Stimulated activated CD4-positive, alpha-beta T cell treated with anti-CD3 and anti-CD28 coated beads, Interleukin-12 subunit alpha, Interleukin-12 subunit beta, amount 100 ng/mL, for 24 hours (primary cell): ENCODE measurements at regions not wholly inside any gene's neighbourhood (a gene's known extent, or its start where the extent isn't known, plus 50 kb on each side); places are given as distances from the start of the nearest gene placed in this dataset.
"Not testable (repeated sequence)": the region's sequence is repeated elsewhere in the genome, so short reads cannot be mapped to it uniquely, and the experiment has no call there.

Source experiments
- DNase-seq, 2 experiments: peaks; one replicate each; pipeline ENCODE4 v3.0.0-alpha.2; 2020; ENCODE audit warnings: low read depth in 2 of 2

DNA sequence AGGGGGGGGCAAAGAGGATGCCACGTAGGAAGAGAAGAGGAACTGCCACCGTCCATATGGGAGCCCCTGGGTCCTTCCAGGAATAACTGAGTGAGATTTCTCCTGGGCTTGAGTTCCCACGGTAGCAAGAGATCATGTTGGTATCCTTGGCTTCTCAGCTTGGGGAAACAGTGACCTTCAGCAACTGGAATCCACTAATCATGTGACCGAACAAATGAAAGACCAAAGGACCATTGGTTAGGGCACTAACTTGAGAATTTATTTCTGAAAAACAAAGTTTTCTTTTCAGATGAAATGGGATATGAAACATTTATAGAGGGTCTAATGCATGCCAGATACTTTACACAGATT, 259.4 kb upstream of the ID2 start:
- no peak for DNase-seq

GRCh38 chr2:8424997-8425900, 256.6 kb upstream of the ID2 start:
- no peak for DNase-seq

- DNase-seq, result no peak
These were observed 255.3 kb upstream of the ID2 start for GRCh38 chr2:8426550-8426949.

- no peak for DNase-seq
These were observed 254.6 kb upstream of the ID2 start for GRCh38 chr2:8427211-8427610.

GRCh38 chr2:8430628-8431027, 251.2 kb upstream of the ID2 start:
- no peak for DNase-seq

GRCh38 chr2:8431446-8432125, 250.3 kb upstream of the ID2 start:
- no peak for DNase-seq

GRCh38 chr2:8432706-8433336, 249.0 kb upstream of the ID2 start:
- DNase-seq, result no peak

DNA sequence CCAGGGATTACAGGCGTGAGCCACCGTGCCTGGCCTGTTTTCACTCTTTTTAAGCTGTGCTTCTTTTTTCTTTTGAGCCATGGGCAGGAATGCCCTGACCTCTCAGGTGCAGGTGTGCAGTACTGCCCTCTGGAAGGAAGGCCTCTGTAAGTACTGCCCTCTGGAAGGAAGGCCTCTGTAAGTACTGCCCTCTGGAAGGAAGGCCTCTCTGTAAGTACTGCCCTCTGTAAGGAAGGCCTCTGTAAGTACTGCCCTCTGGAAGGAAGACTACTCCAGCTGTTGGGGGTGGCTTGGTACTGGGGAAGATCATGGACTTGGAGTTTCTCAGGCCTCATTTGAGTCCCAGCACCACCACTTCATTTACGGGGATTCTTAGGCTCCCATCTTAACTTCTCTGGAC, 248.5 kb upstream of the ID2 start:
- no peak for DNase-seq

DNA sequence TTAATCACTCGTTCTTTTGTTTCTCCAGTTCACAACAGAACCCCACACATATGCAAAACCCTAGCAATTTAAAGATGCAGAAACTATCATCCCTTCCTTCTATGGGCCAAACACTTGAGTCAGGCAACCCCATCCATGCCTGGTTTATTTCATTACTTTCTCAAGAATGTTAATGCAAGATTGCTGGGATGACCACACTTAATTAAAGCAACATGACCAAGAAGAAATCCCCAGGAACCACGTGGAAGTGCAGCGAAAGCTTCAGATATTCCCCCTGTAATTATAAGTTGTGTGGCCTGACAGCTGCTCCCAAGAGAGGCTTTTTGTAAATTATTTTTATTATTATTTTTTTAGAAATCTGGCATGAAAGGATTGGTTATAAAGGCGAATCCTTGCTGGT, 246.2 kb upstream of the ID2 start:
- DNase-seq, result no peak

DNA sequence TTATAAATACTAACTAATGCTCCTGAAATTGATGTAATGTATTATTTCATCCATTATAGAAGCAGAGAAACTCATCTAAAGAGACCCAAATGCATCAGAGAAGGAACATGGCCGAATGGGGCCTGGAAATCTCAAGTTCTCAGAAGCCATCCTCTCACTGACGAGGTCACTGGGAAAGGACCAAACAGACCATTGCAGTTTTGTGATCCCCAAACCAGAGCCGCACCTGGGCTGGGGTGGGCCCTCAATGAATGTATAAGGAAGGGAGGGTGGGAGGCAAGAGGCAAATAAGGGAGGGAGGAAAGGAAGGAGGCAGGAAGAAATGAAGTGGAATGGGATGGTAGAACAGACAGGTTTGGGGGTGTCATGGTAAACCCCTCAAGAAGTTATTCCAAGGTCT, 245.3 kb upstream of the ID2 start:
- no peak for DNase-seq

- DNase-seq, result no peak
These were observed 244.5 kb upstream of the ID2 start for GRCh38 chr2:8437228-8437948.

GRCh38 chr2:8437949-8438400, 243.9 kb upstream of the ID2 start:
- DNase-seq, result no peak

DNA sequence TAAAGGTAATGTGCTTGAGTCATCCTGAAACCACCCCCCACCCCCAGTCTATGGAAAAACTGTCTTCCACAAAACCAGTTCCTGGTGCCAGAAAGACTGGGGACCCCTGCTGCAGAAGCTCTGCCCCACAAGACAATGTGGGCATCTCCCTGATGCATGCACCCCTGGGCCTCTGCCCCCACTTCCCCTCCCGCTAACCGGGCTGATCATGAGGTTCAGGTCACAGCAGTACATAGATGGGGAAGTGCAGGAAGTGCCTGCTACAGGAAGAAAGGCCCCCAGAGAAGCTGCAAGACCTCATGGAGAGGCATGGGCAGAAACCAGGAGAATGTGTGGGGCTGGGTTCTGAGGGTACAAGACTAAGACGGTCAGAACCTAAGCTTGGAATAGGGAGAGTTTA, 243.4 kb upstream of the ID2 start:
- no peak for DNase-seq

DNA sequence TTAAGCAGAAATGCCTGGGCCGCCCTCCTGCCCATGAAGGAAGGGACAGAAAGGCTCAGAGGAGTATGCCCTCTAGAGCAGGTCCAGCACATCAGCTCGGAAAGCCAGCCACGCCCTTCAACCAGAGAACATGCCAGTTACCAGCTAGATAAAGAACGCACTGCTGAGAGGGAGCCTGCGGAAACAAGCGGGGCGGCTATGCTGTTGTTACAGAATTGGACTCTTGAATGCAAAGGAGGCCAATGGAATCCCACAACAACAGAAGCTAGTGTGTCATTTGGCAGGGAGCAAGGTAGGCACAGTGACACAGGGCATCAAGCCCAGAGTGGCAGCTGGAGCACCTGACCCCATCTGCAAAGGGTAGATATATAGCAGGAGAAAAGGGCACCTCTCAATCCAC, 242.9 kb upstream of the ID2 start:
- no peak for DNase-seq

DNA sequence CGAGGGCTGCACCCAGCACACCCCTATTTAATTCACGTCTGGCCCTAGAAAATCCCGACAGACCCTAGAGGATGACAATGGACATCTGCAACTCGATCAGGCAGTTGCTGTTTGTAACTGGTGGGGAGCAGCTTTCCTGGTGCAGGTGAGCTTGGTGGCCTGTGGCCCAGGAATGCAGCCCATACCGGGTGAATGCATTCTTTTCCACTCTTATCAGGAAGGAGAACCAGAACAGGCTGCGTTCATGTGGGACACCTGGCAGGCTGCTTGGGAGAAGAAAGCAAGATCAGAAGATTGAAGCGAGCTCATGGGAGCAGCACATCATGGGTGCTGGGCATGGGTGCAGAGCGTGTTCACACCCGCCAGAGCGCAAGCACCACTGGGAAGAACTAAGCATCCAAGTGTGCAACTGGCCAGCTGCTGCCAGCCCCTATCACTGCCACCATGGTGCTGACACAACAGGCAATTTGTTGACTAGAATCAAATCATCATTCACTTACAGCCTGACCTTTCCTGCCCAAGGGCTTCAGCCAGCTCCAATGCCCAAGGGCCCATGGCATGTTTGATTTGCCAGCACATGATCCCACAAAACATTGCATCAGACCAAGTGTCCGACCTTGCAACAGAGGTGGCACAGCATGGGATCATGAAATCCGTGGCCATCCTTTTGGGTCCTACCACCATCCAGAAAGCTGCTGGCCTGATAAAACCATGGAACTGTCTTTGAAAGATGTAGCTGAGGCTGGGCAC, 241.7 kb upstream of the ID2 start:
- DNase-seq, result no peak

DNA sequence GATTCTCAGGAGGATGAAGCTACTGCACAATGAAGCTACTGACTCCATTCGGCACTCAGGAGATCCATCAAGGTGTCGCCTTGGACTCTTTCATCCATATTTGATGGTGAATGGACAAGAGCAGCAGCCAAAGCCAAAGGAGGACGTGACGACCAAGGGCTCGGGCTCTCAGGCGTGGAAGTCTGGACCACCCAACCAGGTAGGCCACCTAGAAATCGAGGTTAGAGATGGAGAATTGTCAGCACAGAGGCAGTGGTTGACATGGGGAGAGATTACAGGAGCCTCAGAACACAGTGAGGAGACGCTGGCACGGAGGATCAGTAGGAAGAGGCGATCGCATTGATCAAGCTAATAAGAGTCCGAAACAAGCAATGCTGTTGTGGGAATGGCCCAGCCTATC, 240.5 kb upstream of the ID2 start:
- DNase-seq, result no peak

DNA sequence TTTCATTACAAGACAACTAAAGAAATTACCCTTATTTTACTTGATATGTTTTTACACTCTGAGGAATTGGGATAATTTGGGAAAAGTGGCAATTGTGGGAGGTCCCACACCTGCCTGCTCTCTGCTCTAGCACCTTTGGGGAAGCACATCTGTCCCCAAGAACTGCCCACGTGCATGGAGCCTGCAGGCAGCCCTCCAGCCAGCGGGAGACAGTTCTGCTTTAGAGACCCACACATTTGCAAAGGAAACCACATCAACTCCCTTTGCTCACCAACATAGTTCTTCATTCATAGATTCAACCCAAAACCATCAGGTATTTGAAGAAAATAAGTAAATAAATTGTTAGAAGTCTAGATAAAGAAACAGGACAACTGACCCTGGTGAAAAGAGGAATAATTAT, 239.9 kb upstream of the ID2 start:
- DNase-seq, result no peak

GRCh38 chr2:8442833-8443486, 238.9 kb upstream of the ID2 start:
- DNase-seq, result no peak

DNA sequence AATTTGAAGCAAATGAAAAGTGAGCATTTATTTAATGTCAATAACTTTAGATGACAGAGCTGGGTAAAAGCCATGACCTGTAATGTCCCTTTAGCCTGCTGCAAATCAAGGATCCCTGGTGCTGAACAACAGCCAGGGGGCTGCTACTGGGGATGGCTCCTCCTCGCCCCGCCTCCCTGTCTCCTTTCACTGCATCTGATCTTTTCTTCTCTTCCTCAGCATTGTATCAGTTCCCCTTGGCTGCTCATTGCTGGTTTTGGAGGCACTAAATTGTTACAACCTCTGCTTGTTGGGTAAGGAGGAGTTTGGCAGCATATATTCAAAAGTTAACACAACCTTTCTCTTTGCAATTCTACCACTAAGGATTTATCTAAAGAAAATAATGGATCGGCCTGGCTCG, 236.3 kb upstream of the ID2 start:
- DNase-seq, result no peak

DNA sequence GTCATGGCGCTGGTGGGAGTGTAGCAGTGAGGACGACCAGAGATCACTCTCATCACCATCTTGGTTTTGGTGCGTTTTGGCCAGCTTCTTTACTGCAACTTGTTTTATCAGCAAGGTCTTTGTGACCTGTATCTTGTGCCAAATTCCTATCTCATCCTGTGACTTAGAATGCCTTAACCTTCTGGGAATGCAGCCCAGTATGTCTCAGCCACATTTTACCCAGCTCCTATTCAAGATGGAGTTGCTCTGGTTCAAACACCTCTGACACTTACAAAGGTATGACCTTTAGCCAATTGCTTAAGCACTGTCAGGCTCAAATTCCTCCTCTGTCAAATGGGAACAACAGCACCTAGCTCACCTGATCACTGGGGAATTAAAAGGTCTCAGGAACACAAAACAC, 235.1 kb upstream of the ID2 start:
- not testable (repeated sequence) for DNase-seq

DNA sequence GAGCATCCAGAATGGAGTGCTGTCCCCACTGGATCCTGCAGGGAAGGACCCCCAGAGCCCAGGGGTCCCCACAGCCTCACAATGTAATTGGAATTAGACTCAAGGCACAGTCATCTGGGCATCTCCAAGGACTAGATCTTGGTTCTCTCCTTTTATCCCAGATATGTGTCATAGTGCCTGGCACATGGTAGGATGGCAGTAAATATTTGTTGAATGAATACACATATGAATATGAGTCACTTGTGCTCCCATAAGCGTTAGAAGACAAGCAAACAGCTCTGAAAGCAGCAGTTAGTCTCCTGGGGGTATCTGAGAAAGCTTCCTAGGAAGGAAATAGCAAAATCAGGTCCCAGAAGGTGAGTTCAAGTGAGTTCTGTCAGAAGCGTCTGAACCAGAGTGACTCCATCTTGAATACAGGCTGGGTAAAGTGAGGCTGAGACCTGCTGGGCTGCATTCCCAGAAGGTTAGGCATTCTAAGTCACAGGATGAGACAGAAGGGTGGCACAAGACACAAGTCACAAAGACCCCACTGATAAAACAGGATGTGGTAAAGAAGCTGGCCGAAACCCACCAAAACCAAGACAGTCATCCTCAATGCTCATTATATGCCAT, 234.1 kb upstream of the ID2 start:
- DNase-seq, result no peak
